Activated T-helper 9 cell treated with anti-CD3 and anti-CD28 coated beads, Interleukin-2, amount 50 U/mL, for 16 hours (primary cell): ENCODE measurements at regions not wholly inside any gene's neighbourhood (a gene's known extent, or its start where the extent isn't known, plus 50 kb on each side); places are given as distances from the start of the nearest gene placed in this dataset.

Experiments used
- DNase-seq: peaks from one replicate; pipeline ENCODE4 v3.0.0-alpha.2; 2020; ENCODE audit warnings: low read depth

DNA sequence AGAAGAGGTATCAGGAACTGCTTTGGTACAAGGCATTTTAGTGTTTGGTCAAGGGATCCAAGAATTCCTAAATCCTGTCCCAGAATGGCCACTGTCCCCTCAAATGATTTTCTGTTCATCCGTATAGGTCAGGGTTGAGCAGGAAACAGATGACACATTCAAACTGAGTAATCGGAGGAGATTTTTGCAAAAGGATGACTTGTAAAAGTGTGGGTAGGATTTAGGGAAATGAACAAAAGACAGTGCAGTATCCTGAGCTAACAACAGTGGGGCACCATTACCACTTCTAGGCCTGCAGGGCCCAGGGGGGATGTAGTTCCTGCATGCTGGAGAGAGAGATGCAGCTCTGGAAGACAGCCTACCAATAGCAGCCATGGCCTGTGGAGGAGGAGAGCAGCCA is 290.1 kb downstream of the ZSWIM6 start:
- no peak for DNase-seq

GRCh38 chr5:61623401-61624069 is 291.5 kb downstream of the ZSWIM6 start:
- no peak for DNase-seq

- no peak for DNase-seq
Measured at GRCh38 chr5:61624553-61625136, 292.6 kb downstream of the ZSWIM6 start.

DNA sequence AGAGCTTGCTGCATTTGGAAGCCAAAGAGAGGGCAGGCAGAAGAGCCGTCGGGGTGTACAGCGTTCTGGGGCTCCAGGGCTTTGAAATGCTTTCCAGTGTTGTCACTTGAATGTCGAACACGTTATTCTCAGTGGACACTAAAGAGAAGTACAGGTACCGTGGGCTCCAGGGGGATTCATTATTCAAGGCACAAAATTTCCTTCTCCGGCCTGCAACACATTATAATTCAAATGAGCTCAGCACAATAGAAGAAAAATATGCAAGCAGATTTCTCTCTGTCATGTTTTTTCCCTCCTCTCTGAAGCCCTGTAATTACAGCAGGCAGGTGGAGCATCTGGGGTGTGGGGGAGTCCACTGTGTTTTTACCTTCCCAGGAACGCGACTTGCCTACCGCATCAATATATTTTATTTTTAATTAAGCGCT is 293.1 kb downstream of the ZSWIM6 start:
- DNase-seq: no peak

DNA sequence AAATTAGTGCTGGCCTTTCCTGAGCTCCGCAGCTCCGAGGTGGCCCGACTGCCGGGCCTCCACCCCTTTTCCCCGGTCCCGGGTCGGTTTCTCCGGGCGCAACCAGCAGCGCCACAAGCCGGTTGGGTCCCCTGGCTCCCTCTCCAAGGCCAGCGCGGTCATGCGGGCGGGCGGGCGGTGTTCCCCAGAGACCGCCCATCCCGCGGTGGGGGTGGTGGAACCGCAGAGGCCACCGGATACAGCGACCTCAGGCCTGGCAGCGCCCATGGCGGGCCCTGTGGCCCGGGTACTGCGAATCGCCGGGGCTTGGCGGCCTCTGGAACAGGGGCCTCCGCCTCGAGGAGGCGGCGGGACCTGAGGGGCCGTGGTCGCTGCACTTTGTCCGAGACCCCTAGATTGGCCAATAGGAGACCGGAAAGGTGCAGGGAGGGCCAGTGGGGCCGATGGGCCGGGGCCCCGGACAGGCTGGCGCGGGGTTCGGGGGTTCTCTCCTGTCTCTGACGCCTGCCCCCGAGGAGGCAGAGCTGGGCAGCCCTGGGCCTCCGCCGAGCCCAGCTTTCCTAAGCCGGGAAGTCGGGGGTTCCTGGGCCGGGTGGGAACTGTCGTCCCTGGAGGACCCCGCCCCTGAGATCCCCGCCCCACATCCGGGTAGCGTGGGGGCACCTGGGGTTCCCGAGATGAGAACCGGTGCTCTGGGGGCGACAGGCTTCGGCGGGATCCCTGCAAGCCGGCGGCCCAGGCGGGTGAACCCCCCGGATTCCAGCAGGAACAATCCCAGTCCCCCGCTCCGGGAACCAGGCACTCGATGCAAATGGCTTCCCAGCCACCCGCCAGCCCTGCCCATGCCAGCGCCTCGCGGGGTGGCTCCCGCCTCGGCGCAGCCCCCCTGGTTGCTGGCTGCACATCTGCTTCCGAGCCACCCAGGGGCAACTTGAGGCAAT is 293.9 kb downstream of the ZSWIM6 start:
- DNase-seq: no peak

- DNase-seq: no peak
Measured at GRCh38 chr5:61626639-61627282, 294.7 kb downstream of the ZSWIM6 start.

DNA sequence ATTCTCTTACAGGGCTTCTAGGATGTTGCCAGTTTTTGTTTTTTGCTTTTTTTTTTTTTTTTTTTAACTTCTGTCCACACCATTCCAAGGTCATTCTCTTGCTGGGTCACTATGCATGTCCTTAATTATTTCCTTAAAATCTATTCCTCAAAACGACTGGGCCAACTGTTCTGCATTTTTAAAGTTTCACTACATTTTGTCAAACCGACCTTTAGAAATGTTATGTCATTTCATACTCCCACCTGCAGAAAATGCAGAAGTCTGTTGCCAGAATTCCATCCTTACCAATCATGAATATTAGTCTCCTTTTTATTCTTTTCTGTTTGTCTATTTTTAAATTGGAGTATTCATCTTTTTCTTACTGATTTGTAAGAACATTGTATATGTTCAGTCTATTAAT is 295.5 kb downstream of the ZSWIM6 start:
- DNase-seq: no peak

- DNase-seq: no peak
Measured at GRCh38 chr5:61630908-61631307, 298.9 kb downstream of the ZSWIM6 start.

- no peak for DNase-seq
Measured at GRCh38 chr5:61631438-61631941, 299.4 kb downstream of the ZSWIM6 start.

GRCh38 chr5:61632064-61632463 is 300.0 kb downstream of the ZSWIM6 start:
- no peak for DNase-seq

- no peak for DNase-seq
Measured at GRCh38 chr5:61635271-61635670, 303.2 kb downstream of the ZSWIM6 start.

DNA sequence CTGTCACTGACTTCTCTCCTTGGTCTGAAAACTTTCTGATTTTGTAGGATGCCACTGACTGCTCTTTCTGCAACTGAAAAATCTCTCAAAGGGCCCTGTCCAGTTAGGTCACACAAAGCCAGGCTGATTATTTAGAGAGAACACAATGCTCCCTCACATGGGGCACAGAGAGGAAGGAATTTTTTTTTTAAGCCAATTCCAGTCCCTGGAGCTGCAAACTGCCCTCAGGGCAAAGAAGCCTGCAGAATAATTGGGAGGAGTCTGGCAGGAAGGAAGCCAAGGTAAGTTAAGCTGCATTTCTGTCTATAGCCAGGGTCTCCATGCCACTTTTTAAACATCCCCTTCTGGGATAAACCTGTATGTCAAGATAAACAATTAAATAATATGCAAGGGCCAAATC is 305.5 kb downstream of the ZSWIM6 start:
- DNase-seq: no peak

DNA sequence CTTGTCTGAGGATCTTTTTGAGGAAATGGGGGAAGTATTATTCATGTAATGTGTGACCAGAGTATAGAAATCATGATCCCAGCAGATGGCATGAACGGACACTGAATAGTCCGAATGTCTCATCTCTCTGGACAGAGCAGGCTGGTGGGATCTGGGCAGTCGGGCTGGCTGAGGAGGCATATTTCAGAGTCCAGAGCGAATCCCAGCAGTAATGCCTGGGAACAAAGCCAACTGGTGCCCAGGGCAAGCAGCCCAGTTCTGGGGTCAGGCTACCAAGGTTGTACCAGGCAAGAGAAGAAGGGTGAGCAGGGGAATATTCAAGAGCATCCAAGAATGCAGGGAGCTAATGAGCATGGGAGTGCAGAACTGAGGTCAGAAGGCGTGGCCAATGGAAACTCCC is 306.4 kb downstream of the ZSWIM6 start:
- DNase-seq: no peak

DNA sequence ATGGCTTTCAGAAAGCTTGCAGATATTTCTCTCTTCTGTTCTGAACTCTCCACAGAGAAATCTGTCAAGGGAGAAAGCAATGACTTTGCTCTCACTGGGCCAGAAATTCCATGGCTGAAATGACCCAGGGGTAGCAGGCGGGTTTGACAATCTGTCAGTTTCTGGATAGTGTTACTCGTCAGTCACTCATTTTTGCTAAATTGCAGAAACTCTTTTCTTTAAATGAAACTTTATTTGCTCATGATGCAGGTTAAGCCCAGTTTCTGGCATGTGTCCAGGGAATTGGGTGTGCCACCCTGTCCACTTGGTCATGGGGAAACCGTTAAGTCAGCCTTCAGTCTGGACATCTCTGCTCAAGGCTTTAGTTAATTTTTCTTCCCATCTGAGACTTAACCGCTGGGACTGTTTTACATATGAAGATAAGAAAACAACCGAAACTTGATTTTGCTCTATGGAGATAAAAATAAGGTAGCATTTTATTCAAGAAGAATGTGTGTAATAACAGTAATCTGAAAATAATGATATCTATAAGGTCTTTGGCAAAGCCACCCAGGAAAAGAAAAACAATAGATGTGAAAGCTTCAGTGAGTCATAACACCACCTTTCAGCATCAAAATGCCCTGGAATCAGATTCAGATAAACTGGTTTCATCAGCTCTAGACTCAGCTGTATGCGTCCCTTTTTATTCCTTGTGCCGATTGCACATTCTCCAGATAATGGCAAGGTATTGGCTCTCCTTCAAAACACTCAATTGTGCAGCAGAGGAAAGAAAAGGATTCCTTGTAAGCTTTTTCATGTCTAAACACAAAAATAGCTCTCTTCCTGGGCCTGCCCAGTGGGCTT is 308.3 kb downstream of the ZSWIM6 start:
- no peak for DNase-seq

DNA sequence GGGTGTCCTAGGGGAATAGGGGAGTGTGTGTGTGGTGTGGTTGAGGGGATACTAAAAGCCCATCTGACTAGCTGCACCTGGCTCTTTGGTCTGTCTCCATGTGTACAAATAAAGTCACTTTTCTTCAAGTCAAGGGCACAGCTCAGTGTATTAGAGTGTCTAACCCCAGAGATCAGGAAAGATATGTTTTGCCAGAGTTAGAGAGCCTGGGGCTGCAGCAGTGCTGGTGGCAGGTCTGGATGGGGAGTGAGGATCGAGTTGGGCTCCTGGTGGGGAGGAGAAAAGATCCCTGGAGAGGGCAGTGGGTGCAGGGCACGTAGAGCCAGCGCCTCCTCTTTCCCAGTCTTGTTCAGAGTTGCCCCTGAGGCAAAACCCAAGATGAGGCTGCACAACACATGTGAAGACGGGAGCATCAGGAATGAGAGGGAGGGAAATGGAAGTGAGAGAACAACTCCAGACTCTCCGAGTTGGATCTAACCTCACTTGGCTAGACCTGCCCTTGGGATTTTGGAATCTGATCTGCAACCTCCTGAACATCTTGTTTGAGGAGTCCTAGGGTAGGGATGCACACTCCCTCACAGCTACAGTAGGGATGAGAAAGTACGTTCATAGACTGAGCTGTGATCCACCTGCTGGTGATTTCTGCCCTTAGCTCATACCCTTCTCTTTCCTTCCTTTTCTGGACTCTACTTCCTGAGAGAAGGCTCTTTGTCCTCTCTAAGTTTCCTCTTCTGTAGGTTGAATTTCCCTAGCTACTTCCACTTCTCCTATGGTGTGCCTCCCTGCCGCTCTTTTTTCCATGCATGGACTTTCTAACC is 309.9 kb downstream of the ZSWIM6 start:
- DNase-seq: no peak

DNA sequence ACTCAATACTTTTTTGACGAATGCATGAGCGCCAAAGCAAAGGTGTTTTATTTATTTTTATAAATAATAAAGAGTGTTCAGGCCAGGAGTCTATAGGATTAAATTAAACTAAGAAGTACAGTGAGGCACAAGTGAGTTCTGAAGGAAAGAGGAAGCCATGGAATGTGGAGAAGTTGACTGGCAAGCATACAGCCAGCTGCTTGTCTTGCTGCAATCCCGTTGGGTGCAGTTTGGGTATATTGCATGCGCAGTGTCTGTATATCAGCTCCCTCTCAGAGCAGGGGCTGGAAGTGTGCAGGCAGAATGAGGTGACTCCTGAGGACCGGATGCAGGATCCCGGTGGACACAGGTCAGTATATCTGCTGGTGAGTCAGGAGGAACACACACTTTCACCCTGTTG is 315.6 kb downstream of the ZSWIM6 start:
- no peak for DNase-seq

DNA sequence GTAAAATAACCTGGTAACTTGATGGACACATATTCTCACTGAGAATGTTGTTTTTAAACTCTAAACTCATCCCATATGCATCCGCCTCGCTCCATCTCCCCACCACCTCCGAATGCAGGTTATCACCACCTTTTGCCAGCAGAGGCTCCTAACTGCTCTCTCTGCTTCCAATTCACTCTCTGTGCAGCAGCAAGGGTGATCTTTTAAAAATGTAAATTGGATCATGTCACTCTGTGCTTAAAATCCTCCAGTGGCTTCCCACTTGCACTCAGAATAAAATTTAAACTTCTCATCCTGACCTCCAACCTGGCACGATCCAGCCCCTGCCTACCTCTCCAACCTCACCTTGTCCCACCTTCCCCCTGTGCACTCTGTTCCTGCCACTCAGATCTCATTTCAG is 317.2 kb downstream of the ZSWIM6 start:
- no peak for DNase-seq

DNA sequence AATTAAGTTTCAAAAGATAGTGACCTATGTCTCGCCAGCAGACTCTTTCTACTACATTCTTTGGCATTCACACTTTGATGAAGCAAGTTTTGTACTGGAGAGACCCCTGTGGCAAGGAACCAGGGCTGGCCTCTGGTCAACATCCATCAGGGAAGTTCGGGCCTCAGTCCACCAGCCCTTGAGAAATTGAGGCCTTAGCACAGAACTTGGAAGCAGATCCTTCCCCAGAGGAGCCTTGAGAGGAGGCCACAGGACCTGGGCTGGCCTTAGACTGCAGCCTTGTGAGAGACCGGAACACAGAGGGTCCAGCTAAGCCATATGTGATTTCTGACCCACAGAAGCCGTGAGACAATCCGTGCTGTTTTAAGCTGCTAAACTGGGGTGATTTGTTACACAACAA is 317.9 kb downstream of the ZSWIM6 start:
- no peak for DNase-seq

- DNase-seq: no peak
Measured at GRCh38 chr5:61650661-61651060, 318.6 kb downstream of the ZSWIM6 start.

DNA sequence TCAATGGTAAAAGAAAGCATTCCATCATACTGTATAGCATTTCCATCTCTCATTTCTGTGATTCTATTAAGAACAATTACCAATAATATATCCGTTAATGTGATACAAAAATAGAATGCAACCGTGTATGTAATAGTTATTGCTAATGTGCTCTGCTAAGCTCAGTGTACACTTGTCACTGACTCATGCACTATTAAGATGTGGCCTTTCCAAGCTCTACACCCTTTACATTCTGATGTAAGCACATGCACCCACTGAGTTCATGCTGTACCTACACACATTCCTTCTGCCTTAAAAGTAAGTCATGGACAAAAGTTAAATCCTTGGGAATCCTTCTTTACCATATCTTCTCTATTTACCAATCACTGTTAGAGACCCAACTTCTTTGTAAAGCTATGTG is 319.1 kb downstream of the ZSWIM6 start:
- DNase-seq: no peak

- no peak for DNase-seq
Measured at GRCh38 chr5:61652916-61653315, 320.9 kb downstream of the ZSWIM6 start.
